MM.1S (cell line): ENCODE measurements at regions not wholly inside any gene's neighbourhood (a gene's known extent, or its start where the extent isn't known, plus 50 kb on each side); places are given as distances from the start of the nearest gene placed in this dataset.

ENCODE experiments used
- DNase-seq: peaks from one replicate; pipeline ENCODE4 v3.0.0-alpha.2; 2015
- H2AFZ ChIP-seq: fragments of 300-600 bp; sonication (generic); 2 replicates; pipeline ENCODE4 v1.6.0; 2016; ENCODE audit warnings: antibody characterized with exemption, low read length
- H3F3A ChIP-seq: fragments of 300-600 bp; sonication (generic); 2 replicates; pipeline ENCODE4 v1.6.1; 2016; ENCODE audit warnings: mild to moderate bottlenecking, antibody characterized with exemption, low read length, moderate library complexity, mixed read lengths; ENCODE audit not compliant: insufficient read depth
- H3K27ac ChIP-seq: fragments of 300-600 bp; sonication (generic); 2 replicates; pipeline ENCODE4 v1.5.1; 2016; ENCODE audit warnings: mild to moderate bottlenecking, low read length
- H3K27me3 ChIP-seq: fragments of 300-600 bp; sonication (generic); replicated peaks from 2 replicates; pipeline ENCODE4 v1.6.0; 2016; ENCODE audit warnings: low read length; ENCODE audit not compliant: insufficient read depth
- H3K36me3 ChIP-seq: fragments of 300-600 bp; sonication (generic); replicated peaks from 2 replicates; pipeline ENCODE4 v1.6.1; 2016; ENCODE audit warnings: mild to moderate bottlenecking, low read length, mixed read lengths; ENCODE audit not compliant: insufficient read depth
- H3K4me1 ChIP-seq: fragments of 300-600 bp; sonication (generic); 2 replicates; pipeline ENCODE4 v1.6.1; 2016; ENCODE audit warnings: low read length, mixed read lengths
- H3K4me2 ChIP-seq: fragments of 300-600 bp; sonication (generic); 2 replicates; pipeline ENCODE4 v1.6.0; 2016; ENCODE audit warnings: low read depth, low read length
- H3K4me3 ChIP-seq: fragments of 300-600 bp; sonication (generic); 2 replicates; pipeline ENCODE4 v1.5.1; 2016; ENCODE audit warnings: low read length, mixed read lengths
- H3K79me2 ChIP-seq: fragments of 300-600 bp; sonication (generic); 2 replicates; pipeline ENCODE4 v1.6.1; 2016; ENCODE audit warnings: mixed run types, low read length, mixed read lengths
- H3K9ac ChIP-seq: fragments of 300-600 bp; sonication (generic); 2 replicates; pipeline ENCODE4 v1.6.1; 2016; ENCODE audit warnings: low read length, mixed read lengths
- H3K9me2 ChIP-seq: fragments of 300-600 bp; sonication (generic); replicated peaks from 2 replicates; pipeline ENCODE4 v1.6.1; 2016; ENCODE audit warnings: mild to moderate bottlenecking, low read length, mixed read lengths; ENCODE audit not compliant: insufficient read depth
- H3K9me3 ChIP-seq: fragments of 300-600 bp; sonication (generic); replicated peaks from 2 replicates; pipeline ENCODE4 v1.6.1; 2016; ENCODE audit warnings: mild to moderate bottlenecking, low read length, mixed read lengths; ENCODE audit not compliant: insufficient read depth
- H4K20me1 ChIP-seq: fragments of 300-600 bp; sonication (generic); 2 replicates; pipeline ENCODE4 v1.6.1; 2016; ENCODE audit warnings: mild to moderate bottlenecking, low read length, moderate library complexity, mixed read lengths; ENCODE audit not compliant: insufficient read depth
- CTCF ChIP-seq: fragments of 300-600 bp; sonication (generic); IDR thresholded peaks from 2 replicates; pipeline ENCODE4 v1.5.1; 2016; ENCODE audit warnings: antibody characterized with exemption, low read length, mixed read lengths
- EZH2 ChIP-seq: fragments of 300-600 bp; sonication (generic); optimal IDR thresholded peaks from 2 replicates; pipeline ENCODE3; 2017; ENCODE audit warnings: low read depth, mild to moderate bottlenecking, antibody characterized with exemption, low read length, mixed read lengths
- EZH2phosphoT487 ChIP-seq: fragments of 300-600 bp; sonication (generic); IDR thresholded peaks from 2 replicates; pipeline ENCODE4 v1.6.1; 2018; ENCODE audit warnings: antibody characterized with exemption, low read length

DNA sequence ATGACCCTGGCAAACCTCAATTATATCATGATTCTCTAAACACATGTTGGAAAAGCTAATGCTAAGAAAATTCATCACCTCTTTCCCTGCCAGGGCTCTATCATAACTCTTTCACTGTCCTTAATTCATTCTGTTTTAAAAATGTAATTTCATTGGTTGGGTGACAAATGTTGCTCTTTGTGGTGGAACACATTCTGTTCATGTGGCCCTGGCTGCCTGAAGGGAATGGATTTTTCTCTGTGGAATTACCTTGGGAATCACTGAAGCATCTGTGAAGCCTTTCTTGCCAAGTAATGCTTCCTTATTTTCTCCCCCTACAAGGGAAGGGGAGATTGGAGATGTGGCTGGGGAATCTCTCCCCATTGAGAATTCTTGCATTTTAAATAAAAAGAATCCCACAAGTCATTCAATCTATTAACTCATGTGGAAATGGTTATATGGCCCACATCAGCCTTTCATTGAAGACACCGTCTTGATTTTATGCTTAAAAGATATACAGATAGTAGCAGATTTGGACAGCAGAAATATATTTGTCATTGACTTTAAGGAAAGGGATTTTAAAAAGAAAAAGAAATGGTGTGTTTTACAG, 201.8 kb upstream of the NMUR2 start:
- no peaks in the 10 kb centered on the region for H3K27me3 ChIP-seq
- H3K4me3 ChIP-seq = no peak overlapping the region
- no peak overlapping the region for H2AFZ ChIP-seq
- TF ChIP-seq EZH2phosphoT487 (no peak), EZH2 (no peak), CTCF (no peak)
- no peaks in the 10 kb centered on the region for H3K79me2 ChIP-seq
- no peaks in the 10 kb centered on the region for H4K20me1 ChIP-seq
- DNase-seq = no peak
- H3K27ac ChIP-seq = no peak overlapping the region
- no peak overlapping the region for H3K4me2 ChIP-seq
- H3K9me2 ChIP-seq = no peaks in the 10 kb centered on the region
- no peak overlapping the region for H3K9ac ChIP-seq
- peaks cover 14% of the 10 kb centered on the region for H3F3A ChIP-seq
- no peaks in the 10 kb centered on the region for H3K36me3 ChIP-seq
- H3K4me1 ChIP-seq = peaks cover 18% of the 10 kb centered on the region
- no peaks in the 10 kb centered on the region for H3K9me3 ChIP-seq

GRCh38 chr5:152607401-152608160, 202.5 kb upstream of the NMUR2 start:
- DNase-seq = peak; percentile 30
- H3K27ac ChIP-seq = no peak overlapping the region
- no peak for TF ChIP-seq EZH2phosphoT487
- no peak for TF ChIP-seq CTCF
- TF ChIP-seq EZH2 = no peak

DNA sequence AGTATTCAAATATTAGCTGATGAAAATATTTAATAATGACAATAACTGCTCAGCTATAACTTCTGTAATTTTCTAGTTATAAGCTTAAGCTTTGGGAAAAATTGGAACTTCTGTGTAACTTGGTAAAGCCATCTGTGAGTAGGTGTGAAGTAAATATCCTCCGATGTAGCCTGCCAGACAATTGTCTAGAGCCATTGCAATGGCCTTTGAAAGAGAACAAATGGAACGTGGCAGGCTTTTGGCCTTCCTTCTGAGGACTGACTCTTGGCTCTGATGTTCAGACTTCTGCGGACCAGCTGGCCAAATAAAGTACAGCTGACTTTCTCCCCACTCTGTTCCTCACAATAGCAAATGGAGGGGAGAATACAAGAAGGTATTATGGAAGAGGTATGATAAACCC, 203.4 kb upstream of the NMUR2 start:
- no peaks in the 10 kb centered on the region for H3K9me2 ChIP-seq
- TF ChIP-seq EZH2phosphoT487 (no peak), EZH2 (no peak), CTCF (no peak)
- H3K9me3 ChIP-seq = no peaks in the 10 kb centered on the region
- H3K9ac ChIP-seq = no peak overlapping the region
- peaks cover 3% of the 10 kb centered on the region for H3K4me1 ChIP-seq
- no peaks in the 10 kb centered on the region for H3K79me2 ChIP-seq
- H3K36me3 ChIP-seq = no peaks in the 10 kb centered on the region
- H3F3A ChIP-seq = no peaks in the 10 kb centered on the region
- H3K27ac ChIP-seq = no peak overlapping the region
- no peak overlapping the region for H3K4me3 ChIP-seq
- no peak overlapping the region for H2AFZ ChIP-seq
- no peak for DNase-seq
- no peak overlapping the region for H3K4me2 ChIP-seq
- H3K27me3 ChIP-seq = no peaks in the 10 kb centered on the region
- H4K20me1 ChIP-seq = no peaks in the 10 kb centered on the region

More at GRCh38 chr5:152607401-152608160, 202.5 kb upstream of the NMUR2 start:
- no peaks in the 10 kb centered on the region for H3K36me3 ChIP-seq
- no peaks in the 10 kb centered on the region for H3K9me3 ChIP-seq
- no peak overlapping the region for H3K4me2 ChIP-seq
- no peak overlapping the region for H3K9ac ChIP-seq
- H2AFZ ChIP-seq = no peak overlapping the region
- H3F3A ChIP-seq = peaks cover 7% of the 10 kb centered on the region
- H3K79me2 ChIP-seq = no peaks in the 10 kb centered on the region
- H3K9me2 ChIP-seq = no peaks in the 10 kb centered on the region
- H3K4me1 ChIP-seq = peaks cover 12% of the 10 kb centered on the region
- H3K27me3 ChIP-seq = no peaks in the 10 kb centered on the region
- no peak overlapping the region for H3K4me3 ChIP-seq
- no peaks in the 10 kb centered on the region for H4K20me1 ChIP-seq
